ENCODE measurements at regions not wholly inside any gene's neighbourhood (a gene's known extent, or its start where the extent isn't known, plus 50 kb on each side); places are given as distances from the start of the nearest gene placed in this dataset.

DNA sequence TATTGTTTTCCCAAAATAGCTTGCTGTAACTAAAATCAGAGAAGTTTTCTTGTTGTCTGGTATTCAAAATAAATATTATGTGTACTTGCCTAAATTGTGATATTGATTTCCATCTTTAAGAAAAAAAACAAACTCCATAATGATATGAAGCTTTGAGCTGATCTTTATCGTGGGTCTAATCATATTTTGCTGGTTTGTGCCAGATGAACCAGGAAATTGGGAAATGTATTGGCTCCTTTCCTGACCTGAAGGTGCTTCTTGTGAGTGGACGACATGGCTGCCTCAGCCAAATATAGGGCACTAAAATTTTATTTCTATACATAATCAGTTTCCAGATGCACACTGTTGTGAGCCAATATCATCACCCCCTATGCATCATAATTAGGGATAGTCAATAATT, 113.3 kb downstream of the DIPK2A start:
- H3K27ac ChIP-seq (ENCODE audit: low read depth, low read length): no peak overlapping the region
- no peaks in the 10 kb centered on the region for H3K4me1 ChIP-seq (ENCODE audit: control insufficient read depth, insufficient read depth, low read length)
- no peak overlapping the region for H3K9ac ChIP-seq (ENCODE audit: low read length)
- H3K27me3 ChIP-seq (ENCODE audit: control insufficient read depth, insufficient read depth, low read length): no peaks in the 10 kb centered on the region
- no peaks in the 10 kb centered on the region for H3K36me3 ChIP-seq (ENCODE audit: control insufficient read depth, insufficient read depth, low read length)
- H3K4me3 ChIP-seq (ENCODE audit: low read length): no peak overlapping the region

GRCh38 chr3:144085964-144086363, 114.3 kb downstream of the DIPK2A start:
- no peak overlapping the region for H3K9ac ChIP-seq (ENCODE audit: low read length)
- no peak overlapping the region for H3K4me3 ChIP-seq (ENCODE audit: low read length)
- no peak overlapping the region for H3K27ac ChIP-seq (ENCODE audit: low read depth, low read length)
- no peaks in the 10 kb centered on the region for H3K36me3 ChIP-seq (ENCODE audit: control insufficient read depth, insufficient read depth, low read length)
- no peaks in the 10 kb centered on the region for H3K4me1 ChIP-seq (ENCODE audit: control insufficient read depth, insufficient read depth, low read length)
- no peaks in the 10 kb centered on the region for H3K27me3 ChIP-seq (ENCODE audit: control insufficient read depth, insufficient read depth, low read length)

DNA sequence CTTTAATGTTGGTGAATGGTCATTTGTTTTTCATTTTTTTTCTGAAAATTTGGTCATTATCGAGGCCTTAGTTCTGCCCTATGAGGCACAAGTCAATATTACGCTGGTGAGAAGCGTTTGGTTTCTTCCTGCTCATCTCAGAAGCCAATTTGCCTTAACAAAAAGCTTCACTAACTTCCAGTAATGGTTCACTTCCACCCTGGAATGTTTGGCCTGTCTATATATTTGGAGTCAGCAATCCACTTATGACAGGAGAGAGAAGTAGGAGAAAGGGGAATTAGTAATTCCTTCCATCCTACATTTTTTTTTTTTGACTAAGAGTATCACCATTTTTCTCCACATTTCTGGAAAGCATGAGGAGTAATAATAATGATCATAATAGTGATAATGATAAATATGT, 124.4 kb downstream of the DIPK2A start:
- H3K4me1 ChIP-seq (ENCODE audit: control insufficient read depth, insufficient read depth, low read length): no peaks in the 10 kb centered on the region
- H3K9ac ChIP-seq (ENCODE audit: low read length): no peak overlapping the region
- H3K4me3 ChIP-seq (ENCODE audit: low read length): no peak overlapping the region

DNA sequence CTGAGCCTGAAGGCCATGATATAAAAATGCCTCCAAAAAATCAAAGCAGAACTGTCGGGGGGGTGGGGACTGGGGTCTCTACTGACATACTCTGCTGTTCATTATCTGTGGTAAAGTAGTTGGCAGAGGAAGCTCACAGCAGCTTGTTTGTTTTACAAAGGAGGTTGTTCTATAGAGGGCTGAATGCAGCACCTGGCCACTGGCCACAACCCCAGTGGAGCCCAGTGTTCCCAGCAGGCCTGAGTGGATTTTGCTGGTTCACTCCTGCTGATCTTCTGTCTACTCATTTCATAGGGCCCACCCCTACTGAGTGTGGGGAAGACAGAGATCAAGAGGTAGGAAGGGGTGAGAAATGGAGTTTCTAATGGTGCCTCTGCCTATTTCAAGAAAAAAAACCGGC, 125.5 kb downstream of the DIPK2A start:
- peaks cover under 1% of the 10 kb centered on the region for H3K4me1 ChIP-seq (ENCODE audit: control insufficient read depth, insufficient read depth, low read length)
- H3K27ac ChIP-seq (ENCODE audit: low read depth, low read length): no peak overlapping the region
- H3K36me3 ChIP-seq (ENCODE audit: control insufficient read depth, insufficient read depth, low read length): no peaks in the 10 kb centered on the region
- H3K9ac ChIP-seq (ENCODE audit: low read length): no peak overlapping the region
- H3K4me3 ChIP-seq (ENCODE audit: low read length): no peak overlapping the region
- no peaks in the 10 kb centered on the region for H3K27me3 ChIP-seq (ENCODE audit: control insufficient read depth, insufficient read depth, low read length)

More for the DNA sequence above, 124.4 kb downstream of the DIPK2A start:
- no peak overlapping the region for H3K27ac ChIP-seq (ENCODE audit: low read depth, low read length)
- no peaks in the 10 kb centered on the region for H3K27me3 ChIP-seq (ENCODE audit: control insufficient read depth, insufficient read depth, low read length)
- H3K36me3 ChIP-seq (ENCODE audit: control insufficient read depth, insufficient read depth, low read length): no peaks in the 10 kb centered on the region

DNA sequence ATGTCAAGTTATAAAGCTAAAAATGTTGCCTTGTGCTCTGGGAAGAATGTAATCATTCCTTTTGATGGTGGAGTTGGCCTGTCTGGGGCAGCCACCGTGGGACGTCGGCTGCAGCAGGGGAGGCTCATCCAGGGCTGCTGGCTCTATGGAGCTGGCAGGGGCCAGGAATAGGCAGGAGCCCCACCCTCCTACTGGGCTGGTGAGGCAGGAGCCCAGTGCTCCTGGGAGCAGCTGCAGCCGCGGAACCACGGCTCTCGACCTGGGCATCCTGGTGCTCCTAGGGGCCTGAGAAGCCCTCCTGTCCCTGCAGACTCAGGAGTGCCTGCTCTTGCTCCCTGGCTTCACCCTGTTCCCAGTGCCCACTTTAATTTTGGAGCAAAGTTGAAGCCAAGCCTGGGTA, 127.1 kb downstream of the DIPK2A start:
- no peaks in the 10 kb centered on the region for H3K27me3 ChIP-seq (ENCODE audit: control insufficient read depth, insufficient read depth, low read length)
- no peak overlapping the region for H3K27ac ChIP-seq (ENCODE audit: low read depth, low read length)
- no peaks in the 10 kb centered on the region for H3K36me3 ChIP-seq (ENCODE audit: control insufficient read depth, insufficient read depth, low read length)
- H3K4me3 ChIP-seq (ENCODE audit: low read length): no peak overlapping the region
- peaks cover 3% of the 10 kb centered on the region for H3K4me1 ChIP-seq (ENCODE audit: control insufficient read depth, insufficient read depth, low read length)
- H3K9ac ChIP-seq (ENCODE audit: low read length): no peak overlapping the region

GRCh38 chr3:144102421-144102820, 130.8 kb downstream of the DIPK2A start:
- no peak overlapping the region for H3K27ac ChIP-seq (ENCODE audit: low read depth, low read length)
- no peak overlapping the region for H3K9ac ChIP-seq (ENCODE audit: low read length)
- H3K4me3 ChIP-seq (ENCODE audit: low read length): no peak overlapping the region
- no peaks in the 10 kb centered on the region for H3K36me3 ChIP-seq (ENCODE audit: control insufficient read depth, insufficient read depth, low read length)
- H3K4me1 ChIP-seq (ENCODE audit: control insufficient read depth, insufficient read depth, low read length): peaks cover 3% of the 10 kb centered on the region
- H3K27me3 ChIP-seq (ENCODE audit: control insufficient read depth, insufficient read depth, low read length): no peaks in the 10 kb centered on the region

- Histone ChIP-seq H3K36me3 (ENCODE audit: control insufficient read depth, insufficient read depth, low read length) (no peaks in the 10 kb centered on the region), H3K27me3 (ENCODE audit: control insufficient read depth, insufficient read depth, low read length) (no peaks in the 10 kb centered on the region), H3K9ac (ENCODE audit: low read length) (no peak overlapping the region), H3K27ac (ENCODE audit: low read depth, low read length) (no peak overlapping the region), H3K4me1 (ENCODE audit: control insufficient read depth, insufficient read depth, low read length) (peaks cover 3% of the 10 kb centered on the region), H3K4me3 (ENCODE audit: low read length) (no peak overlapping the region)
Measured at GRCh38 chr3:144104186-144104585, 132.6 kb downstream of the DIPK2A start.

DNA sequence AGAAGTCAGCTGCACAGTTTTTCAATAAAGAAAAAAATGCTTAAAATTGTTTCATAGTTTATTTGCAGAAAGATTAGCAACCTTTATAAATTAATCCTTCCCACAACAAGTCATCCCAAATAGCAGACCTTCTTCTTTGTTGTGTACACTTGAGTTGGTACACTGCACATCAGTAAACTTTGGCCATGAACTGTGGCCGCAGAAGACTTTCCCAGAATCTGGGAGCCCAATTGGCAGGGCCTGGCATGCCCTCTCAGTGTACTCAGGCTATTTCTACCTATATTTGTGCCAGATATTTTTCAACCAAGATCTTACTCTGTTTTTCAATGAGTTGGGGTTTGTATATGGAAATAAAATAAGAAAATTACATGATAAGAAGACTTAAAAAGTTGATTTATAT, 133.1 kb downstream of the DIPK2A start:
- peaks cover 3% of the 10 kb centered on the region for H3K4me1 ChIP-seq (ENCODE audit: control insufficient read depth, insufficient read depth, low read length)
- H3K27ac ChIP-seq (ENCODE audit: low read depth, low read length): no peak overlapping the region
- no peaks in the 10 kb centered on the region for H3K36me3 ChIP-seq (ENCODE audit: control insufficient read depth, insufficient read depth, low read length)
- no peaks in the 10 kb centered on the region for H3K27me3 ChIP-seq (ENCODE audit: control insufficient read depth, insufficient read depth, low read length)
- H3K9ac ChIP-seq (ENCODE audit: low read length): no peak overlapping the region
- H3K4me3 ChIP-seq (ENCODE audit: low read length): no peak overlapping the region

DNA sequence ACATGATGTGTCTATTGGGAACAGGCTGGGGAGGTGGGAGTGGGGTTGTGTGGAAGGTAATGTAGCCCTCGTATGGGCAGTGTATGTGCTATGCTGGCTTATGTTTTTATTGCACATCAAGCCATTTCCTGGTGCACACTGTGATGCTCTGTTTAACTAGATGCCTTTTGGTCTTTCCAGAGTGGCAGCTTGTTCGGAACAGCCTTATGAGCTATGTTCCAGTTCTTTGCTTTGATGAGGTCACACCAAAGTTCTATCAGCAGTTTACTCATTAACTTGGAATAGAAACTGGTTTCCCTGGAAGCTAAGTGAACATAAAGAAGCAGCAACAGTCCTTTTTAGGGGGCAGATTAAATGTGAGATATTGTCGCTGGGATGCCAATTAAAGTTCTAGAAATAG, 133.9 kb downstream of the DIPK2A start:
- H3K27me3 ChIP-seq (ENCODE audit: control insufficient read depth, insufficient read depth, low read length): no peaks in the 10 kb centered on the region
- H3K4me1 ChIP-seq (ENCODE audit: control insufficient read depth, insufficient read depth, low read length): peaks cover 3% of the 10 kb centered on the region
- H3K27ac ChIP-seq (ENCODE audit: low read depth, low read length): no peak overlapping the region
- H3K4me3 ChIP-seq (ENCODE audit: low read length): no peak overlapping the region
- H3K9ac ChIP-seq (ENCODE audit: low read length): no peak overlapping the region
- no peaks in the 10 kb centered on the region for H3K36me3 ChIP-seq (ENCODE audit: control insufficient read depth, insufficient read depth, low read length)

GRCh38 chr3:144106970-144107369, 135.3 kb downstream of the DIPK2A start:
- H3K36me3 ChIP-seq (ENCODE audit: control insufficient read depth, insufficient read depth, low read length): no peaks in the 10 kb centered on the region
- H3K9ac ChIP-seq (ENCODE audit: low read length): no peak overlapping the region
- no peaks in the 10 kb centered on the region for H3K27me3 ChIP-seq (ENCODE audit: control insufficient read depth, insufficient read depth, low read length)
- H3K4me3 ChIP-seq (ENCODE audit: low read length): no peak overlapping the region
- H3K27ac ChIP-seq (ENCODE audit: low read depth, low read length): no peak overlapping the region
- peaks cover 7% of the 10 kb centered on the region for H3K4me1 ChIP-seq (ENCODE audit: control insufficient read depth, insufficient read depth, low read length)

- Histone ChIP-seq H3K27me3 (ENCODE audit: control insufficient read depth, insufficient read depth, low read length) (no peaks in the 10 kb centered on the region), H3K4me1 (ENCODE audit: control insufficient read depth, insufficient read depth, low read length) (peaks cover 4% of the 10 kb centered on the region), H3K4me3 (ENCODE audit: low read length) (no peak overlapping the region), H3K27ac (ENCODE audit: low read depth, low read length) (no peak overlapping the region), H3K36me3 (ENCODE audit: control insufficient read depth, insufficient read depth, low read length) (no peaks in the 10 kb centered on the region), H3K9ac (ENCODE audit: low read length) (no peak overlapping the region)
Measured at GRCh38 chr3:144107923-144108322, 136.3 kb downstream of the DIPK2A start.

GRCh38 chr3:144109944-144110343, 138.3 kb downstream of the DIPK2A start:
- Histone ChIP-seq H3K4me3 (ENCODE audit: low read length) (no peak overlapping the region), H3K27ac (ENCODE audit: low read depth, low read length) (no peak overlapping the region), H3K36me3 (ENCODE audit: control insufficient read depth, insufficient read depth, low read length) (no peaks in the 10 kb centered on the region), H3K27me3 (ENCODE audit: control insufficient read depth, insufficient read depth, low read length) (no peaks in the 10 kb centered on the region), H3K4me1 (ENCODE audit: control insufficient read depth, insufficient read depth, low read length) (peaks cover 4% of the 10 kb centered on the region), H3K9ac (ENCODE audit: low read length) (no peak overlapping the region)

- H3K36me3 ChIP-seq (ENCODE audit: control insufficient read depth, insufficient read depth, low read length): no peaks in the 10 kb centered on the region
- H3K27ac ChIP-seq (ENCODE audit: low read depth, low read length): no peak overlapping the region
- no peaks in the 10 kb centered on the region for H3K27me3 ChIP-seq (ENCODE audit: control insufficient read depth, insufficient read depth, low read length)
- H3K9ac ChIP-seq (ENCODE audit: low read length): no peak overlapping the region
- peaks cover 4% of the 10 kb centered on the region for H3K4me1 ChIP-seq (ENCODE audit: control insufficient read depth, insufficient read depth, low read length)
- no peak overlapping the region for H3K4me3 ChIP-seq (ENCODE audit: low read length)
Measured at GRCh38 chr3:144112036-144112435, 140.4 kb downstream of the DIPK2A start.
